ENCODE measurements at regions not wholly inside any gene's neighbourhood (a gene's known extent, or its start where the extent isn't known, plus 50 kb on each side); places are given as distances from the start of the nearest gene placed in this dataset.

GRCh38 chr15:81948222-81948621, 97.6 kb downstream of the MEX3B start:
- no peak for ATAC-seq
- no peaks in the 10 kb centered on the region for H3K27me3 ChIP-seq
- no peak overlapping the region for H3K4me3 ChIP-seq
- TF ChIP-seq, protein P1, sequence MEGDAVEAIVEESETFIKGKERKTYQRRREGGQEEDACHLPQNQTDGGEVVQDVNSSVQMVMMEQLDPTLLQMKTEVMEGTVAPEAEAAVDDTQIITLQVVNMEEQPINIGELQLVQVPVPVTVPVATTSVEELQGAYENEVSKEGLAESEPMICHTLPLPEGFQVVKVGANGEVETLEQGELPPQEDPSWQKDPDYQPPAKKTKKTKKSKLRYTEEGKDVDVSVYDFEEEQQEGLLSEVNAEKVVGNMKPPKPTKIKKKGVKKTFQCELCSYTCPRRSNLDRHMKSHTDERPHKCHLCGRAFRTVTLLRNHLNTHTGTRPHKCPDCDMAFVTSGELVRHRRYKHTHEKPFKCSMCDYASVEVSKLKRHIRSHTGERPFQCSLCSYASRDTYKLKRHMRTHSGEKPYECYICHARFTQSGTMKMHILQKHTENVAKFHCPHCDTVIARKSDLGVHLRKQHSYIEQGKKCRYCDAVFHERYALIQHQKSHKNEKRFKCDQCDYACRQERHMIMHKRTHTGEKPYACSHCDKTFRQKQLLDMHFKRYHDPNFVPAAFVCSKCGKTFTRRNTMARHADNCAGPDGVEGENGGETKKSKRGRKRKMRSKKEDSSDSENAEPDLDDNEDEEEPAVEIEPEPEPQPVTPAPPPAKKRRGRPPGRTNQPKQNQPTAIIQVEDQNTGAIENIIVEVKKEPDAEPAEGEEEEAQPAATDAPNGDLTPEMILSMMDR (IDR thresholded peaks at IDR 0.05): no peak
- no peak for TF ChIP-seq EP300 (IDR thresholded peaks at IDR 0.05)
- no peak for TF ChIP-seq POLR2AphosphoS5 (IDR thresholded peaks at IDR 0.05)
- TF ChIP-seq POLR2A (IDR thresholded peaks at IDR 0.05): no peak
- H3K4me1 ChIP-seq: peaks cover 0 to 8% (median 0%) of the 10 kb centered on the region in 3 donors
- 87 to 90% methylated on average over 4 to 6 of the region's 8 CpGs for WGBS, 2 donors (ENCODE audit: low coverage in 1 of 2)
- H3K27ac ChIP-seq: no peak overlapping the region
- no peaks in the 10 kb centered on the region for H3K9me3 ChIP-seq
- H3K36me3 ChIP-seq: no peaks in the 10 kb centered on the region

- ATAC-seq: no peak
- H3K4me1 ChIP-seq: peaks cover 0 to 8% (median 0%) of the 10 kb centered on the region in 3 donors
- H3K27ac ChIP-seq: no peak overlapping the region
- H3K36me3 ChIP-seq: no peaks in the 10 kb centered on the region
- no peak overlapping the region for H3K4me3 ChIP-seq
- no peak for TF ChIP-seq EP300 (IDR thresholded peaks at IDR 0.05)
- TF ChIP-seq POLR2AphosphoS5 (IDR thresholded peaks at IDR 0.05): no peak
- no peak for TF ChIP-seq POLR2A (IDR thresholded peaks at IDR 0.05)
- TF ChIP-seq, protein P1 (IDR thresholded peaks at IDR 0.05): no peak
- WGBS, 2 donors (ENCODE audit: low coverage in 1 of 2): 79 to 85% methylated on average over 2 of the region's 2 CpGs
- H3K9me3 ChIP-seq: no peaks in the 10 kb centered on the region
- no peaks in the 10 kb centered on the region for H3K27me3 ChIP-seq
Measured at GRCh38 chr15:81947548-81947947, 98.3 kb downstream of the MEX3B start.

- Histone ChIP-seq H3K4me1 (no peaks in the 10 kb centered on the region), H3K9me3 (peaks cover 0 to 4% (median 0%) of the 10 kb centered on the region in 3 donors), H3K4me3 (no peak overlapping the region), H3K27ac (no peak overlapping the region), H3K27me3 (no peaks in the 10 kb centered on the region), H3K36me3 (no peaks in the 10 kb centered on the region)
- no peak for ATAC-seq
- 74 to 85% methylated on average over 2 to 6 of the region's 6 CpGs for WGBS, 2 donors (ENCODE audit: low coverage in 1 of 2)
- TF ChIP-seq EP300 (IDR thresholded peaks at IDR 0.05) (no peak), POLR2AphosphoS5 (IDR thresholded peaks at IDR 0.05) (no peak), POLR2A (IDR thresholded peaks at IDR 0.05) (no peak)
- TF ChIP-seq, protein P1 (IDR thresholded peaks at IDR 0.05): no peak
Measured at GRCh38 chr15:81945014-81945615, 100.7 kb downstream of the MEX3B start.

- no peak for ATAC-seq
- H3K4me3 ChIP-seq: no peak overlapping the region
- peaks cover 0 to 13% (median 0%) of the 10 kb centered on the region in 3 donors for H3K9me3 ChIP-seq
- H3K27ac ChIP-seq: no peak overlapping the region
- H3K4me1 ChIP-seq: no peaks in the 10 kb centered on the region
- no peaks in the 10 kb centered on the region for H3K36me3 ChIP-seq
- TF ChIP-seq EP300 (IDR thresholded peaks at IDR 0.05) (no peak), POLR2AphosphoS5 (IDR thresholded peaks at IDR 0.05) (no peak), POLR2A (IDR thresholded peaks at IDR 0.05) (no peak)
- TF ChIP-seq, protein P1 (IDR thresholded peaks at IDR 0.05): no peak
- 85 to 90% methylated on average over 2 to 3 of the region's 3 CpGs for WGBS, 2 donors (ENCODE audit: low coverage in 1 of 2)
- no peaks in the 10 kb centered on the region for H3K27me3 ChIP-seq
Measured at GRCh38 chr15:81942655-81943195, 103.1 kb downstream of the MEX3B start.

DNA sequence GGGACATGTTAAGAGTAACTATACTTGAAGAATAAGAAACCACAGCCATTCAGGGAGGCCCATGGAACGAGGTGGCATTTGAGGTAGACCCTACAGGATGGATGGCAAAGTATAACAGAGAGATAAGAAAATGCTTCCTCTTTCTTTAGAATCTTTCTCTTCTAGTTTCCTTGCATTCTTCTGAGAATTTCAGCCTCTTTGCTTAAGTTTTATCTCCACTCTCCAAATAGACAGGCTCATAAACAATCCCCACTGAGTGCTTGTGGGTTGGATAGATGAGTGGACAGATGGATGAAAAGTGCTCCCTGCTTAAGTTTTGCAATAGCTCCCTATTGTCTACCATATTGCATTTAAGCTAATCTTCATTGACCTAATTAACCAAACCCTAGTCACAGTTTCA, 103.7 kb downstream of the MEX3B start:
- H3K36me3 ChIP-seq: no peaks in the 10 kb centered on the region
- no peak for ATAC-seq
- no peak overlapping the region for H3K27ac ChIP-seq
- no peaks in the 10 kb centered on the region for H3K4me1 ChIP-seq
- no peak overlapping the region for H3K4me3 ChIP-seq
- 79 to 88% methylated on average over 1 of the region's 1 CpG for WGBS, 2 donors (ENCODE audit: low coverage in 1 of 2)
- H3K9me3 ChIP-seq: peaks cover 0 to 13% (median 0%) of the 10 kb centered on the region in 3 donors
- no peaks in the 10 kb centered on the region for H3K27me3 ChIP-seq
- no peak for TF ChIP-seq POLR2AphosphoS5 (IDR thresholded peaks at IDR 0.05)

All from gastroesophageal sphincter (tissue), 4 donors.